ENCODE measurements at regions not wholly inside any gene's neighbourhood (a gene's known extent, or its start where the extent isn't known, plus 50 kb on each side); places are given as distances from the start of the nearest gene placed in this dataset.

DNA sequence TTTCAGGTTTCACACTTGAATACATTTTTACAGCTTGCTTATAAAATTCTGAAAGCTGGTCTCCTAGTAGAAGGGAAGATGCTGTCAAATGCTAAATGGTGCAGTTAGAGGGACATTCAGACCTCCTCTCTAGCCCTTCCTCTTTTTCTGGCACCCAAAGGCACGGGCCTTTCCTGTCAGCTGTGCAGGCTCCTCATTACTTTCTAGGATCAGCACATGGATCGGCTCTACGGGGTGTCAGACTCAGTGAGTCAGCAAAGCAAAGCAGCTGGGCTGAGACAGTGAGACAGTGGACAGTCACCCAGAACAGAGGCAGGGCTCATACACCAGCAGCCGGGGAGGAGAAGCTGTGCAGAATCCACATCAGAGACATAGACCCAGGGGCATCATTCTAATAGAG lies 80.0 kb upstream of the TNC start:
- Histone ChIP-seq H3K36me3 (ENCODE audit: control insufficient read depth, insufficient read depth, low read length) (no peaks in the 10 kb centered on the region), H3K27me3 (ENCODE audit: control insufficient read depth, insufficient read depth, low read length) (no peaks in the 10 kb centered on the region), H3K9ac (ENCODE audit: low read length) (no peak overlapping the region), H3K27ac (ENCODE audit: low read depth, low read length) (peak overlapping the region; percentile 33), H3K4me1 (ENCODE audit: control insufficient read depth, insufficient read depth, low read length) (peaks cover 14% of the 10 kb centered on the region), H3K4me3 (ENCODE audit: low read length) (no peak overlapping the region)

DNA sequence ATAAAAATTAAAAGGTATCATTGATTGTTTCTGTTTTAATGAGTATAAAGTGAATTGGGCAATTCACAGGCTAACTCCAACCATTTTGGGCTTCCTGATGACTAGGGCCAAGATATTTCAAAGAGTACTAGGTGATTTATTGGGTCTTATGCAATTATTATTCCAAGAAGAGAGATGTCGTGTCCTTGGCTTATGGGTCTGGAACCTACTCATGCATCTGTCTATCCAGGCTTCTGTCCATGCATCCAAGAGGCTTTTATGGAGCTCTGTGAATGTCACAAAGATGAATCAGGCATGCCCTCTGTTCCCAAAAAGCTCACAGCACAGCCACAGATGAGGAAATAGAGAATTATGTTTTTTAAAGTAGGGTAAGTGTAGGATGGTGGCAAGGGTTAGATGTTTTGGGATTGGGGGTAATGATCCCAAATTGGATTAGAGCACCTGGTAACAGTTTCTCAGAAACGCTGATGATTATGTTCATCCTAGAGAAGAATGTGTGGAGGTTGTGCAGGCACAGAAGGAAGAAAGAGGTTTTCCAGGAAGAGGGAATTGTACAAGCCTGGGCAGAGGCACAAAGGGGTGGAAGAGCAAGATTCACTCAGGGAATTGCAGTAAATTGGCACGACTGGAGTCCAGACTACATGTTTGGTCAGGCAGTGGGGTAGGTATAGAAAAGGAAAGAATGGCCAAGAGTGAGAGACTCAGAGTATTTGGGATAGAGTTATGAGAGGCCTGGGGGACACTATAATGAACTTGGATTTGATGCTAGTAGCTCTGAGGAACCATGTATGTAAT lies 83.0 kb upstream of the TNC start:
- Histone ChIP-seq H3K4me1 (ENCODE audit: control insufficient read depth, insufficient read depth, low read length) (peaks cover 21% of the 10 kb centered on the region), H3K4me3 (ENCODE audit: low read length) (no peak overlapping the region), H3K27me3 (ENCODE audit: control insufficient read depth, insufficient read depth, low read length) (no peaks in the 10 kb centered on the region), H3K36me3 (ENCODE audit: control insufficient read depth, insufficient read depth, low read length) (no peaks in the 10 kb centered on the region), H3K27ac (ENCODE audit: low read depth, low read length) (peak overlapping the region; percentile 46), H3K9ac (ENCODE audit: low read length) (no peak overlapping the region)

DNA sequence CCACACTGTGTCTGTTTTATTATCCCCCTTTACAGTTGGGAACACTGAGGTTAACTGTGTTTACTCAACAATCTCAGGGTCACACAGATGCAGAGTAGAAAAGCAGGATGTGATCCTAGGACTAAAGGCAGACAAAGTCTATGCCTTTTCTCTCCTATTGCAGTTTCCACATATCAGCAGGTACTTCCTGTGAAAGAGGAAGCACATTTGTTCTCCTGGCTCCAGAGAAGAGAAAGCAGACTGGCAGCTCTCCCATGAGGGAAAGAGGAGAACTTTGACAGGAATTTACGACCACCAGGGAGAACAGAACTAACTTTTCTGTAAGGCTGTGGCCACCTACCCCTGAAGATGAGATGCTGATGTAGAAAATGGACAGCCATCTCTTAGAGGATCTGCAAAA lies 84.2 kb upstream of the TNC start:
- H3K27ac ChIP-seq (ENCODE audit: low read depth, low read length): peak overlapping the region; percentile 10
- peaks cover 24% of the 10 kb centered on the region for H3K4me1 ChIP-seq (ENCODE audit: control insufficient read depth, insufficient read depth, low read length)
- H3K9ac ChIP-seq (ENCODE audit: low read length): no peak overlapping the region
- H3K36me3 ChIP-seq (ENCODE audit: control insufficient read depth, insufficient read depth, low read length): no peaks in the 10 kb centered on the region
- H3K4me3 ChIP-seq (ENCODE audit: low read length): no peak overlapping the region
- no peaks in the 10 kb centered on the region for H3K27me3 ChIP-seq (ENCODE audit: control insufficient read depth, insufficient read depth, low read length)

DNA sequence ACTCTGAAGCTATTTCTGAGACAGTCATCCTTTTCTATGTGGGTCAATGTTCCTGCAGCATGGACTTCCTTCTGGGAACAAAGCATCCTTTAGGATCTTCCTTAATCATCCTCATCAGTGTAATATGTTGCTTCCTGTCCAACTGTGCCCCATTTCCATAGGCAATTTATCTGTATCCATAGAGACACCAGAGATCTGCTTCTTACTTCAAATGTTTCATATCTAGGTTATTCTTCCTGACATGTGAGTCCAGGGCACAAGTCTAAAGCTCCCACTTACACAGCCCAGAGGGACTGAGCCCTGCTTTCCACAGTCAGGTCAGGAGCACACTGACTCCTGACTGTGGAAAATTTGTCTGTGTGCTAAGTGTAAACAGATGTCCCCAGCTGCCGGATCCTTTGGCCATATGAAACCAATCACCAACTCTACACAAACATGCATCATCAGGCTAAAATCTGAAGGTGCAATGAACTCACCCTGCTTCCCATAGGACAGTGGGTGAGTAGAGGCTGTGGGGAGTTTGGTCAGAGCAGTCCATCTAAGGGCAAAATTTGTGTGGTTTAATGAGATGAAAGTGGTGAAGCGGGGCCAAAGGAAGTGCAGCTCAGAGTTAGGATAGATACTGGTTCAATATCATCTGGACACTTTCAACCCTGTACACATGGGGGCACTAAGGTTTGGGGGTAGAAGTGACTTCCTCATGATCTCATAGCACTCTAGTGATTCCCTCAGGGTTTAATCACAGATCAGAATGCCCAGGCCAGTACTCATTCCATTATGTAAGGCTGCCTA lies 85.2 kb upstream of the TNC start:
- Histone ChIP-seq H3K4me3 (ENCODE audit: low read length) (no peak overlapping the region), H3K27me3 (ENCODE audit: control insufficient read depth, insufficient read depth, low read length) (no peaks in the 10 kb centered on the region), H3K9ac (ENCODE audit: low read length) (no peak overlapping the region), H3K27ac (ENCODE audit: low read depth, low read length) (peak overlapping the region; percentile 56), H3K36me3 (ENCODE audit: control insufficient read depth, insufficient read depth, low read length) (no peaks in the 10 kb centered on the region), H3K4me1 (ENCODE audit: control insufficient read depth, insufficient read depth, low read length) (peaks cover 17% of the 10 kb centered on the region)

DNA sequence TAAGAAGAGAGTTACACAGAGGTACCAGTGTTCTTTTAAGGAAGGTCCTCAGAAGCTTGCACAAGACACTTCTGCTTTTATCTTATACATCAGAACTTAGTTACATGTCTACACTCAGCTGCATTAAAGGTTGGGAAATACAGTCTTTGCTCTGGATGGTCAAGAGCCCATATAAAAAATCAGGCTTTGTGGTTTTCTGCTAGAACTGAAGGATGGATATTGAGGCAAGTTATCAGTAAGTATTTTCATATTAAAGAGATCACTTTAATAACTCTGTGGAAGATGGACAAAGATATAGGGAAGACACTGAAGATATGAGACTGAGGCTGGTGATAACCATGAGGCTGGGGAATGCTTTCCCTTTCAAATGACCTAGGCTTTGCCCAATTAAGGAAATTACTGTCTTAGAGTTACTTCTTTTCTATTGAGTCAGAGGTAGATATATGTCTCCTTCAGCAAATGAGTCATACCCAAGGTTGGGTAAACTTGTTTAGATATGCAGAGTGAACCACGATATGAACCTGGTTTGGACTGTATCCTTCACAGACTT lies 87.0 kb upstream of the TNC start:
- H3K36me3 ChIP-seq (ENCODE audit: control insufficient read depth, insufficient read depth, low read length): no peaks in the 10 kb centered on the region
- peak overlapping the region; percentile 11 for H3K27ac ChIP-seq (ENCODE audit: low read depth, low read length)
- peaks cover 19% of the 10 kb centered on the region for H3K4me1 ChIP-seq (ENCODE audit: control insufficient read depth, insufficient read depth, low read length)
- no peak overlapping the region for H3K4me3 ChIP-seq (ENCODE audit: low read length)
- no peaks in the 10 kb centered on the region for H3K27me3 ChIP-seq (ENCODE audit: control insufficient read depth, insufficient read depth, low read length)
- H3K9ac ChIP-seq (ENCODE audit: low read length): no peak overlapping the region

DNA sequence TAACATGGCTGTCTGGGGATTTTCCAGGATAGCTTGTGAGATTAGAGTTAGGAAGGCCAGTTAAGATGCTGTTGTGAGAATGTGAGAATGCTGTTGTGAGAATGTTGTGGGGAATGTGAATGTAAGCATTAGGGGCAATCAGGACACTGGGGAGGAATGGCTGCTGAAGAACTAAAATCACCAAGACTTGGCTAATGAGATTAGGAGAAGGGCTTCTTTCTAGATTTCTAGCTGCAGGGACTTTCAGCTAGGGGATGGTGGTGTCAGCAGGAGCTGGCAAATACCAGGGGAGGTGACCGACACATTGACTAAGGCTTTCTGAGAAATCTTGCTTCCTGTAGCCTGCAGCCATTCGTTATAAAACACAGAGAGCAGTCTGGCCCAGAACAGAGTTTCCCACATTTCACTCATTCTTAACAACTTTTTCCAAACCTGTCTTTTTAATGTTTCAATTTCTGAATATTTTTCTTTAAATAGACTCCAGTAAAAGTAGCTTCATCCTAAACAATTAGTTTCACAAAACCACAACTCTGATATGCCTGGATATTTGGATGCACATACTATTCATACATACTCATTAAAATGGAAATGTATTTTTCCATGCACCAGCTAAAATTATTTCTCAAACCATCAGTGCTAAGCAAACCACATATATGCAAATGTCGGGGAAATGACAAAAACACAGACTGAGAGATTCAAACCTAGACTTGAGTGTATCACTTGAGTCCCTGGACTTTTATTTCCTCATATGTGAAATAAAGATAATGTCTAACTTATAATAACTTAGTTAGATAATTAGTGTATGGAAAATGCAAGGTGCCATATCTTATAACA lies 89.3 kb upstream of the TNC start:
- Histone ChIP-seq H3K36me3 (ENCODE audit: control insufficient read depth, insufficient read depth, low read length) (no peaks in the 10 kb centered on the region), H3K4me1 (ENCODE audit: control insufficient read depth, insufficient read depth, low read length) (peaks cover 25% of the 10 kb centered on the region), H3K27me3 (ENCODE audit: control insufficient read depth, insufficient read depth, low read length) (no peaks in the 10 kb centered on the region), H3K9ac (ENCODE audit: low read length) (no peak overlapping the region), H3K27ac (ENCODE audit: low read depth, low read length) (no peak overlapping the region), H3K4me3 (ENCODE audit: low read length) (no peak overlapping the region)

DNA sequence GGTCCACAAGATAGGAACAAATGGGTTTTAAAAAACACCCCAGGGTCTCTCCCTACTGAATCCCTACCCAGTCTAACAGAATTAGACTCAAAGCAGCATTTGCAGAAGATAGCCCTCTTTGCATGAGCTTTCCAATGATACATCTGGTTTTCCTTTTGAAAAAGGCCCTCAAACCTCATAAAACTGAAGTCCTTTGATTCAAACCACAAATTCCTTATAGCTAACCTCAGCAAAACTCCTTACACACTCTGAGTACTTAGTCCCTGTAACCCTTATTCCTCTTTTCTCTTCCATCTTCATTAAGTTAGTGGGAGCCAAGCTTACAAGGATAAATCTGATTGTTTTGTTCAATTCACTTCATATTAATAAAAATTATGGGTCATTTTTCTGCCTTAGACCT lies 90.5 kb upstream of the TNC start:
- Histone ChIP-seq H3K27me3 (ENCODE audit: control insufficient read depth, insufficient read depth, low read length) (no peaks in the 10 kb centered on the region), H3K27ac (ENCODE audit: low read depth, low read length) (no peak overlapping the region)

DNA sequence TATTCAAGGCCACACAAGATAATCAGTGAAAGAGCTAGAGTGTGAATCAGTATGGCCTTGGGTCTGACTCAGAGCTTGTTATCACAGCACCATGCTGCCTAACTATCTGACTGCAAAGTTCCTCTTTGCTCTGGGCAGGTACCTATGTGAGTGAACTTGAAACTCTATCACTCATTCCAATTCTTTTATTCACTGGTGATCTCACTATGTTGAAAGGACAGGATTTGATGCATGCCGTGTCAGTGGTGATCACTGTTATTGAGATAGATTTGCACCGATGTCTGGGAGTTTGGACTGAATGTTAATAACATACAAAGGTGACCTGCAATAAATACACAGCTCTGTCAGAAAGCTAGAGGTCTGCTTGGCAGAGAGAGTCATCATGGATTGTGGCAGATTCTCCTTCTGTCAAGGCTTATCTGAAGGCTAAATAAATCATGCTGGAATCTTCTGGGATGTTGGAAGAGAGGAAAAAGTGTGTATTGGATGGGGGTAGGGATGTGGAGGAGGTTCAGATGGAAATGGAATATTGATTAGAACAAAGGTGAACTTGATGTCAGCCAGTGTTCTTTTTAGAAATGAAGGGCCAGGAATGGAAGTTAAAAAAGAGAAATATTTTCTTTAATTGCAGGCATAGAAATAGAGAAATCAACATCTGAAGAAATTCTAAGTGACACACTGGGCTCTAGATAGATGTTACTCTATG lies 91.8 kb upstream of the TNC start:
- Histone ChIP-seq H3K9ac (ENCODE audit: low read length) (no peak overlapping the region), H3K36me3 (ENCODE audit: control insufficient read depth, insufficient read depth, low read length) (no peaks in the 10 kb centered on the region), H3K27me3 (ENCODE audit: control insufficient read depth, insufficient read depth, low read length) (no peaks in the 10 kb centered on the region), H3K4me1 (ENCODE audit: control insufficient read depth, insufficient read depth, low read length) (peaks cover 31% of the 10 kb centered on the region), H3K27ac (ENCODE audit: low read depth, low read length) (no peak overlapping the region), H3K4me3 (ENCODE audit: low read length) (no peak overlapping the region)

More for the DNA sequence above, 90.5 kb upstream of the TNC start:
- Histone ChIP-seq H3K9ac (ENCODE audit: low read length) (no peak overlapping the region), H3K36me3 (ENCODE audit: control insufficient read depth, insufficient read depth, low read length) (no peaks in the 10 kb centered on the region), H3K4me3 (ENCODE audit: low read length) (no peak overlapping the region), H3K4me1 (ENCODE audit: control insufficient read depth, insufficient read depth, low read length) (peaks cover 23% of the 10 kb centered on the region)

DNA sequence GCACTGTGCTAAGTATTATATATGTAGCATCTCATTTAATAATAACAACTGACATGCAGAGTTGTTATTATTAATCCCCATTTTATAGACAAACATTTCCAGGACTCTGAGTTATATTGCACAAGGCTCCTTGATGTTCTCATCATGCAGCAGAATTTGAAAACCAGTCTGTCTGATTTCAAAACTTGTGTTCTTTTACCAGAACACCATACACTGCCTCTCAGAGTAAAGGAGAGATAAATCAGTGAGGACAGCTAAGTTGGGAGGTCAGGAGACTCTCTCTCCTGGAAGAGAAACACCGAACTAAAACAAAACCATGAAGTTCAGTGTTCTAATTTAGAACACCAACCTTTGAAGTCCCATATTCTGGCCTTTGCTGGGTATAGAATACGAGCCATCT lies 92.7 kb upstream of the TNC start:
- Histone ChIP-seq H3K9ac (ENCODE audit: low read length) (no peak overlapping the region), H3K4me1 (ENCODE audit: control insufficient read depth, insufficient read depth, low read length) (peaks cover 28% of the 10 kb centered on the region), H3K4me3 (ENCODE audit: low read length) (no peak overlapping the region), H3K36me3 (ENCODE audit: control insufficient read depth, insufficient read depth, low read length) (no peaks in the 10 kb centered on the region), H3K27me3 (ENCODE audit: control insufficient read depth, insufficient read depth, low read length) (no peaks in the 10 kb centered on the region), H3K27ac (ENCODE audit: low read depth, low read length) (no peak overlapping the region)

DNA sequence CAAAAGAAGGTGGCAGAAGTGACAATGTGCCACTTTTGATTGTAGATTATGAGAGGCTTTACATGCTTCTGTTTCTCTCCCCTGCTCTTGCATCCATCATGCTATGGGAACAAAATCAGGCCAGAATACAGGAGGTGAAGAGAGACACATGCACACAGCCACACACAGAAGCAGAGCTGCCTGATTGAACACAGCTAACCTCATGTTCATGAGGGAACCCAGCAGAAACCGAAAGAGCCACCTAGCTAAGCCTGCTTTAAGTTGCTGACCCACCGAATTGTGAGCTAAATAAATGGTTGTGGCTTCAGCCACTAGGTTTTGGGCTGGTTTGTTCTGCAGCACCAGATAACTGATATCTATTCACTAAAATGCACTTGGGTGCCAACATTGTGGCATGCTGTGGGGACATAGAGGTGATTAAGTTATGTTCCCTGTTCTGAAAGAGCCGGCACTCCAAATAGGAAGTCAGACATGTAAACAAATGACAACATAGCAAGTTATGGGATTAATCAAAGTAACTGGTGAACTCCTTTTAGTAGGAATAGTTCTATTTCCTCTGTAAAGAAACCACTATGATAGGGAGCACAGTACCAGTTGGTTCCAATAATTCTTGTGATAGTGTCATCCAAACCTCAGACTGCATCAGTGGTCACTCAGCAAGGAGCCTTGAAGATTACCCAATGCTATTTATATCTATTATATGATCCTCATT lies 93.6 kb upstream of the TNC start:
- H3K36me3 ChIP-seq (ENCODE audit: control insufficient read depth, insufficient read depth, low read length): no peaks in the 10 kb centered on the region
- peak overlapping the region; percentile 50 for H3K27ac ChIP-seq (ENCODE audit: low read depth, low read length)
- H3K4me1 ChIP-seq (ENCODE audit: control insufficient read depth, insufficient read depth, low read length): peaks cover 28% of the 10 kb centered on the region
- H3K4me3 ChIP-seq (ENCODE audit: low read length): no peak overlapping the region
- no peak overlapping the region for H3K9ac ChIP-seq (ENCODE audit: low read length)
- H3K27me3 ChIP-seq (ENCODE audit: control insufficient read depth, insufficient read depth, low read length): no peaks in the 10 kb centered on the region

DNA sequence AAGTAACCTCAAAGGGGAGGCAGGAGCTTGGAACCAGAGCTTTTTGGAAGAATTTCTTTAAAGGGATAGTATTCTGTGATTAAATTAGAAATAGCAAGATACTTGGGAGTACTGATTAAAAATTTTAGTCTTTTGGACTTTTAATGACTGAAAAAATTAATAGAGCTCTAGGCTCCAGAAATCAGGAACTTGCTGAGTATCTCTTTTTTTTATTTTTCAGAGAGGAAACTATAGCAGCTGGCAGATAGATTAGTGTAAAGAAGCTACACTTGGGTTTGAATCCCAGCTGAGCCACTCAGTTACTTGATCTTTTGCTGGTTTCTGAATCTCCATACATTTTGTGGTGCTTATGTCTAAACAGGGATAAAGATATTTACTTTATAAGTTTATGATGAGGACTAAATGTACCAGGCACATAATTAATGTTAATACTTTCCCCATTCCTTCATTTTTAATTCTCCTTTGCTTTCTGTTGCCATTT lies 94.2 kb upstream of the TNC start:
- no peak overlapping the region for H3K9ac ChIP-seq (ENCODE audit: low read length)
- H3K4me3 ChIP-seq (ENCODE audit: low read length): no peak overlapping the region
- H3K4me1 ChIP-seq (ENCODE audit: control insufficient read depth, insufficient read depth, low read length): peaks cover 25% of the 10 kb centered on the region
- no peak overlapping the region for H3K27ac ChIP-seq (ENCODE audit: low read depth, low read length)
- H3K27me3 ChIP-seq (ENCODE audit: control insufficient read depth, insufficient read depth, low read length): no peaks in the 10 kb centered on the region
- H3K36me3 ChIP-seq (ENCODE audit: control insufficient read depth, insufficient read depth, low read length): no peaks in the 10 kb centered on the region
